ENCODE measurements at regions not wholly inside any gene's neighbourhood (a gene's known extent, or its start where the extent isn't known, plus 50 kb on each side); places are given as distances from the start of the nearest gene placed in this dataset.
"Not testable (repeated sequence)": the region's sequence is repeated elsewhere in the genome, so short reads cannot be mapped to it uniquely, and the experiment has no call there.

DNA sequence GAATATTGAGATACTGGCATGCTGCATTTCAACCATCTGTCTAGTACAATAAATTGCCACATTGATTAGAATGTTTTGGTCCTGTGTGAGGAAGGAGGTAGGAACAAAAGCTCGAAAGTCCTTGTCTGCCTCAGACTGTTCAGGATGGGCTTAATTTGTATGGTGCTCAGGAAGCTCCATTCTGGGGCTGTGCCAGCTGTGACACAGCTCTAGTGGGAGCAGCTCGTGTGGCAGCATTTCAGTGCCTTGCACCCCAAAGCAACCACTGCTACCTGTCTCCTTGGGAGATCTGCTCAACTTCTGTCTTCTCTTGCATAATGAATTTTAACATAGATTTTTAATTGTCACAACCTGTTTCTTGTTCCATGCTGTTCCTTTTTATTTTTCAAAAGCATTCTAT, 144.4 kb upstream of the THUMPD2 start:
- DNase-seq, result no peak

DNA sequence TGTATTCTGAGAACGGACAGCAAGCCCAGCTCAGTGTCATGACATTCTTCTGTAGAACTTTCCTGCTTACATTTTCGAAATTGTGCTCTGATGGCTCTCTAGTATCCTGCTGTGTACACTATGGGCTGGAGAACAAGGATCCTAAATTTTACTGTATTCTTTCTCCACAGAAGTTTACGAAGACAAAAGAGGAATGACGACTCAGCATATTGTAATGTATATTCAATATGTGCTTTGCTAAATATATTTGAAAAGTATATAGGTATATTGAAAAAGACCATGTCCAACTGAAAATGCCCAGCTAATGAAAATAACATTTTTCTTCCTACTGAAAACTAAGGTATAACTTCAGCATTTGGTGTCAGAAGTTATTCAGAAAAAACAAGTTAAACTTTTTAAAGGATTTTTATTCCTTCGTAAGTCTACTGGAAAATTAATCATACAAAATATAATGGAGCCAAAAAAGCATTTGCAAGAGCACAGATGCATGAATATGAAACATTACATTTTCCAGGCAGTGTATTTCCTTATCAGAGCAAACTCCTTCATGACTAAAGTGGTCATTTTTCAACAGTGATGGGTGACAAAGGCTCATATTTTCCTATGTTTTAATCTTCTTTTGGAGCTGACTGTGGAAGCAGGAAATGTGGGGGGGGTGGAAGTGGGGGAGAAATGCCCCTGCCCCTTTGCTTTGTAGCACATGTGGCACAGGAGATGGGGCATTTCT, 143.8 kb upstream of the THUMPD2 start:
- DNase-seq, result no peak

DNA sequence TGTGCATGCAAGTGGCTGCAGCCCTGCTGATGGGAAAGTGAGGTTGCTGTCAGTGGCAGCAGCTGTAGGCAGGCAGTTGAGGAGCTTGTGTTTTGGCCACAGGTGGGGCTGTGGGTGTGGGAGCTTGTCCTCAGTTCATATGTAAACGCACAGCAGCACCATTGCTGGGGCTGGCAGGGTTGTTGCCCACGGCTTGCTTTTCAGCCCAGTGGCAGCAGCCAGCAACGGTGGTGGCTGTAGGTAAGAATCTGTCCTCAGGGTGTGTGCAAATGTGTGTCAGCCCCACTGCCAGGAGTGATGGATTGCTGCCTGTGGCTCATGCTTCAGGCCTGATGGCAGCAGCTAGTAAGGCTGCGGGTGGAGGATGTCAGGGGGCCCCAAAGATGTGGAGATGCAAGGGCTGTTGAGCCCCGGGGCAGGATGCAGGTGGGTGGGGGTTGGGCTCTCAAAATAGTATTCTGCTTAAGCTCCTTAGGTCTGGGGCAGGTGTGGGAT, 141.3 kb upstream of the THUMPD2 start:
- DNase-seq, result no peak

DNA sequence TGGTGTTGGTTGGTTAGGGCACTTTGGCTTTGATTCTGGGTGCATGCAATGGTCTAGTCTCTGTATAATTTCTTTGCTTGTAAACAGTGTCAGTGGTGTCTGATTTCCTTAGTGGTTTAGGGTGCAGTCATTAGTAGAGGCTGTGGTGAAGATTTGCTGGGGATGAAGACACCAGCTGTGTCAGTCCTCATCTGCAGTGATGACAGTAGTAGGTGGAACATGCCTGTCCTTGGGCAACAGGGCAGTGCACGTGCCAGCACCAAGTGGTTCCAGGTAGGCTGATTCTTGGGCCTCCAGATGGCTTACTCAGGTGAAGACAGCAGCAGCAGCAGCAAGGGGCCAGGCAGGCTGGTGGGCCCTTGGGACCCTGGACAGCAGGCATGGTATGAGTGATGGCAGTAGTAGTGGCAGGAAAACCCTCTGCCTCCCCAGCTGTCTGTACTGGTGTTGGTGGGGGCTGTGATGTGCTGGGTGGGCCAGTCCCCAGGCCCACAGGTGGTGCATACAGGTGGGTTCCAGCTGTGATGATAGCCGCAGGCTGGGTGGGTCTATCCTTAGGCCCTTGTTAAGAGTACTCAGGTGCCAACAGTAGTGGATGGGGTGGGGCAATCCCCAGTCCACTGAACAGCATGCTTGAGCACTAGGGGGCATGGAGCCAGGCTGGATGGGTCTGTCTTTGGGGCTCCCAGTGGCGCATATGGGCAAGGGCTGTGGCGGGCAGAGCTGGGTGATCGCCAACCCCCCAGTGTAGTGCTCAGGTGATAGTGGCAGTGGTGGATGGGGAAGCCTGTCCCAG, 140.7 kb upstream of the THUMPD2 start:
- no peak for DNase-seq

DNA sequence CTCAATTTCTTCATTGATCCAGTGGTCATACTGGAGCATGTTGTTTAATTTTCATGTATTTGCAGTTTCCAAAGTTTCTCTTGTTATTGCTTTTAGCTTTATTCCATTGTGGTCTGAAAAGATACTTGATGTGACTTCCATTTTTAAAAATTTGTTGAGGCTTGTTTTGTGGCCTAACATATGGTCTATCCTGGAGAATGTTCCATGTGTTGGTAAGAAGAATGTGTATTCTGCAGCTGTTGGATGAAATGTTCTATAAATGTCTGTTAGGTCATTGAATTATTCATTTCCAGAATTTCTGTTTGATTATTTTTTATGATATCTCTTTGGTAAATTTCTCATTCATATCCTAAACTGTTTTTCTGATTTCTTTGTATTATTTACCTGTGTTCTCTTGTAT, 139.8 kb upstream of the THUMPD2 start:
- no peak for DNase-seq

DNA sequence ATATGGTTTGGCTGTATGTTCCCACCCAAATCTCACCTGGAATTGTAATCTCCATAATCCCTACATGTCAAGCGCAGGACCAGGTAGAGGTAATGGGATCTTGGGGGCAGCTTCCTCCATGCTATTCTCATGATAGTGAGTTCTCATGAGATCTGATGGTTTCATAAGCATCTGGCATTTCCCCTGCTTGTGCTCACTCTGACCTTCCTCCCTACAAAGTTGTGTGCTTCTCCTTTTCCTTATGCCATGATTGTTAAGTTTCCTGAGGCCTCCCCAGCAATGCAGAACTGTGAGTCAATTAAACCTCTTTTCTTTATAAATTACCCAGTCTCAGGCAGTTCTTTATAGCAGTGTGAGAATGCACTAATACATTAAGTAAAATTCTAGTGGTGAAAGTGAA, 138.3 kb upstream of the THUMPD2 start:
- DNase-seq, result not testable (repeated sequence)

DNA sequence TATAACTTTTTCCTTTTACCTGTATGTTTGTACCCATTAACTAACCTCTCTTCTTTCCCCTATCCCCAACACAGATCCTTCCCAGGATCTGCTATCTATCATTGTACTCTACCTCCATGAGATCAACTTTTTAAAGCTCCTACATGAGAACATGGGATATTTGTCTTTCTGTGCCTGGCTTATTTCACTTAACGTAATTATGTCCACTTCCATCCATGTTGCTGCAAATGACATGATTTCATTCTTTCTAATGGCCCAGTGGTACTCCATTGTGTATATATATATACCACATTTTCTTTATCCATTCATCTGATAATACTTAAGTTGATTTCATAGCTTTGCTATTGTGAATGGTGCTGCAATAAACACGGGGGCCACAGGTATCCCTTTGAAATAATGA, 135.9 kb upstream of the THUMPD2 start:
- no peak for DNase-seq

DNA sequence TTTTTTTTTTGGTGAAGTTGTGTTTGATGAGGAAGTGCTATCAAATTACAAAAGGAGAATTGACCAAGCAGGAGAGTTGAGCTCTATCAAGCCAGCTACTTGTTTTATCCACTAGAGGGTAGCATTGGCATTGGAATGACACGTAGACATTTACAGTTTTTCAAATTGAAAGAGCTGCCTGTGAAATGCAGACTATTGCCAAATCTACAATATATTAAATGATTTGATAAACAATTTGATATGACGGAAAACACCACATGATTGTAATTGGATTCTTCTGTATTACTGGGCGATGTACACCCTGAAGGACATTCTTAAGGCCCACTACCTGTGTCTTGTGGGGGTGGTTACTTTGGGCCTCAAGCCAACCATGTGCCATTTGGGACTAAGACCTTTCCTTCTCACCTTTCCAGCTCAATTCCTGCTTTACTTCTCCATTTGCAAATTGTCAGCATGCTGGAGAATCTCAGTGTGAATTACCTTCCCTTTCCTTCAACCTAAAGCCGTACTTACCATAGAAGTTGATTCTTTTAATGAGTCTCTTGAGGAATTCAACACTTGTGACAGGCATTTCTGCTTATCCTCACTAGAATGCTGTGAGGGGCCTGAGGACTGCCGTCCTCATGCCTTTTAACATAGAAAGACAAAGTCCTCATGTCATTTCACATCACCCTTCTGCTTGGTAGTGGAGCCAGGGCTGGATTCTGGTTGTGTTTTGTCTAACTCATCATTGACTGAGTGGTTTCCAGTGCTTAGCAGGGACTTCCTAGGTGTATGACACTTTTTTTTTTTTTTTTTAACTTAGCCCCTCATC, 134.8 kb upstream of the THUMPD2 start:
- DNase-seq, result peak; percentile 25

DNA sequence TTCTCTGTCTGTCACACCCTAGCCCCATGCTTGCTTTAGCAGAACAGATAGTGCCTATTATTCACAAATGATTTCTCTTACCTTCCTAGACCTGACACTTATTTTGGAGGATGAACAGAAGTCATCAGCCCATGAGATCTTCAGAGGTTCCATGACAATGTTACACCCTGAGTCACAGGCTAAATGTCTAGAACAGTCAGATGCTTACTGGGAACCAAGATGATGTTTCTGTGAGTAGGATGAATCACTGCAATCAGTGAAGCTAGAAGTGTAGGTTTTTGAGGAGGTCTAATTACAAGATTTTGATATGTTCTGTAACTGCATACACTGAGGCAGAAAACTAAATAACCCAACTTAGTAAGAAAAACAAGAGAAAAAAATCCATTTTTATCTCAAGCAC, 123.0 kb upstream of the THUMPD2 start:
- no peak for DNase-seq

DNA sequence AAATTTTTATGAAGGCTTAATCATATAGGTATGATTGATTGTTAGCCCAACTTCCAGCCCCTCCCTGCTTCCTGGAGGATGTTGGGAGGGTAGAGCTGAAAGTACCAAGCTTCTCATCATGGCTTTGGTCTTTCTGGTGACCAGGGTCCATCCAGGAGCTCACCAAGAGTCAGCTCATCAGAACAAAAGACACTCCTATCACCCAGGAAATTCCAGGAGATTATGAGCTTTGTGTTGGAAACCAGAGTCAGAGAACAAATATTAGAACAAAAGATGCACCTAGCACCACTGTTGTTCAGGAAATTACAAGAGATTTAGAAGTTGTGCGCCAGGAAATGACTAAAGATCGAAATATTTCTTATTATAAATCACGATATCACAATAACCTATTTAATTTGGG, 119.9 kb upstream of the THUMPD2 start:
- no peak for DNase-seq

DNA sequence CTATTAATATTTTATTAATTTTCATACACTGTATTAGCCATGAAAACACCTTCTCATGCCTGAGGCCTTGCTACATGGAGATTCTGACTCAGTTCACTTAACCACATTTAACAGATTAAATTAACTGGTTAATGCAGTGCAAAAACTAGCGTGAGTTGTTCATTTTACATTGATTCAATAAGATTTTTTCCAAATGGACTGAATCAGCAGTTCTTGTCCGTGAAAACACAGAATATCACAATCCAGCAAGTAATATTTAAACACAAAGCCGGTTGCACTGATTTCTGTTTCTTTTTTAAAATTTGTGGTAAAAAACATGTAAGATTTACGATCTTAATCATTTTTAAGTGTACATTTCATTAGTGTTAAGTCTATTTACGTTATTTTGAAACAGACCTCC, 118.2 kb upstream of the THUMPD2 start:
- DNase-seq, result no peak

DNA sequence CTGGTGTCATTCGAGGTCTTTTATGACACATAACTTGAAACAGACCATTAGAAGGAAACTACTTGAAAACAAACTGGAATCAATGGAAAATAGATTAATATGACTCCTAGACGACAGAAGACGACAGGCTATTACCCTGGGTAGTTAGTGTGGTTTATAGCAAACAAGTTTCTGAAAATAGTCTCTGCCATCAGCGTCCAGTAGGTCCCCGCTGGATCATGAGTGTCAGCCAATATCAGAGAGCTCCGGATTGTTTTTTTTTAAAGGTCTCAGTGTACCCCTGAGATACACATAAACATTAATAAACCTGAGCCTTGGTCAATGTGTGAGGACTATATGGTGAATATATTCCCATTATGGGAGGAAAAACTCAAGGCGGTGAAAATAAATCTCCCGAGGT, 115.0 kb upstream of the THUMPD2 start:
- no peak for DNase-seq

DNA sequence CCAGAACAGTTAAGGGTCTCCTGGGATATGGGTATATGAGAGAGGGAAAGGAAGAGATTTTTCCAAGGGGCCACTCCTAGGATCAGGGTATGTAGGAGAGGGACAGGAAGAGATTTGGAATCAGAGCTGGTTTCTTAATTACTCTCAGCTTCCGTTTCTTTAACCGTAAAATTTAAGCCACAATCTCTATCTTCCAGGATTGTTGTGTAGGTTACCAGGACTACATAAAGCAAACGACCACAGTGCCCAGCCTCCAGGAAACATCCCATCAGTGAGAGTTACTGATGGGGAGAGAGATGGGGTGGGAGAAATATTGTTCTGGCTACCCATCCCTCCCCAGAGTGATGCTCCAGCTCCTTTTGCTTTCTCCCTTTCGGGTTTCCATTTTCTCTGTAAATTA, 114.6 kb upstream of the THUMPD2 start:
- DNase-seq, result no peak

DNA sequence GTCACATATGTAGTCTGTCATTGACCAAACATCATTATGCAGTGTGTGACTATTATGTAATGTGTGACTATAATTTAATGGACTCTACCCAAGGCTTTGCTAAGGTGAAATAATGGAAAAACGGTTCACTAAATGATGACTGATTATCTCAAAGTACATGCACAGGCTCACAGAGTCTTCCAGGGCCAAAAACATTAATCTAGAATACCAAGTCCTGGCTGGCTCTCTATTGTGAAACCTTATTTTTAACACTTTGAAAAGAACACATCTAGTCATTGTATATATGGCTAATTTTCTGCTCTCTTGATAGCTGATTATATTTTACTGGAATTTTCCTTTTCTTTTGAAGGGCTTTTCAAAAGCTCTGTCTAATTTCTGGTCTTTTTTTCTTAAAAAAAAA, 102.9 kb upstream of the THUMPD2 start:
- DNase-seq, result no peak

DNA sequence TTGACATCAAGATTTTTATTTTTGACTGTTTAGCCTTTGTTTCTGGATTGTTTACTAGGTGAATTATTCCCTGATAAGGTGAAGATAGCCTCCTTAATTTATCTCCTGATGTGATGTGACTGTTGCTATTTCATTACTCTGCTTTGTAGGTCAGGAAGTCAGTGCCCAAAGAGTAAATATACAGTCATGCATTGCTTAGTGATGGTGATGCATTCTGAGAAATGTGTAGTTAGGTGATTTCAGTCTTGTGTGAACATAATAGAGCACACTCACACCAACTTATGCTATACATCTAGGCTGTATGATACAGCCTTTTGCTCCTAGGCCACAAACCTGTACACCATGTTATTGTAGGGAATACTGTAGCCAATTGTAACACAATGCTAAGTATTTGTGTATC, 102.4 kb upstream of the THUMPD2 start:
- no peak for DNase-seq

DNA sequence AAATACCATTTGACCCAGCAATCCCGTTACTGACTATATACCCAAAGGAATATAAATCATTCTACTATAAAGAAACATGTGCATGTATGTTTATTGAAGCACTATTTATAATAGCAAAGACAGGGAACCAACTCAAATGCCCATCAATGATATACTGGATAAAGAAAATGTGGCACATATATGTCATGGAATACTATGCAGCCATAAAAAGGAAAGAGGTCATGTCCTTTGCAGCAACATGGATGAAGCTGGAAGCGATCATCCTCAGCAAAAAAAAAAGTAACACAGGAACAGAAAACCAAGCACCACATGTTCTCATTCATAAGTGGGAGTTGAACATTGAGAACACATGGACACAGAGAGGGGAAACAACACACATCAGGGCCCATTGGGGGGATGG, 99.9 kb upstream of the THUMPD2 start:
- DNase-seq, result not testable (repeated sequence)

DNA sequence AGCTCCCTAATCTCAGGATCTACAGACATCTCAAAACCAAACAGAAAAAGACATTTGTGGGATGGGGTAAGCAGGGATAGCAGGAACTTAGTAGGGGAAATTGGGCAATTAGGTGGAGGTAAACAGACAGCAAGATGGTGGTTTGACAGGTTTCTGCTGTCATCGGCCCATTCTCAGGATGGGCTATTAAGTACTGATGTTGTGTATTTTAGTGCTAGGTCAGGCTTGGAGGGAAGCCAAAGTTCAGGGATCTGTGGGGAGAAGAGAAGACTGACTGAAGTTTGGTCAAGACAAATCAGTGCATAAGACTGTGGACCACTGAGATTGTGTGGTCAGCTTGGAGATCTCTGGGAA, 96.8 kb upstream of the THUMPD2 start:
- DNase-seq, result no peak

DNA sequence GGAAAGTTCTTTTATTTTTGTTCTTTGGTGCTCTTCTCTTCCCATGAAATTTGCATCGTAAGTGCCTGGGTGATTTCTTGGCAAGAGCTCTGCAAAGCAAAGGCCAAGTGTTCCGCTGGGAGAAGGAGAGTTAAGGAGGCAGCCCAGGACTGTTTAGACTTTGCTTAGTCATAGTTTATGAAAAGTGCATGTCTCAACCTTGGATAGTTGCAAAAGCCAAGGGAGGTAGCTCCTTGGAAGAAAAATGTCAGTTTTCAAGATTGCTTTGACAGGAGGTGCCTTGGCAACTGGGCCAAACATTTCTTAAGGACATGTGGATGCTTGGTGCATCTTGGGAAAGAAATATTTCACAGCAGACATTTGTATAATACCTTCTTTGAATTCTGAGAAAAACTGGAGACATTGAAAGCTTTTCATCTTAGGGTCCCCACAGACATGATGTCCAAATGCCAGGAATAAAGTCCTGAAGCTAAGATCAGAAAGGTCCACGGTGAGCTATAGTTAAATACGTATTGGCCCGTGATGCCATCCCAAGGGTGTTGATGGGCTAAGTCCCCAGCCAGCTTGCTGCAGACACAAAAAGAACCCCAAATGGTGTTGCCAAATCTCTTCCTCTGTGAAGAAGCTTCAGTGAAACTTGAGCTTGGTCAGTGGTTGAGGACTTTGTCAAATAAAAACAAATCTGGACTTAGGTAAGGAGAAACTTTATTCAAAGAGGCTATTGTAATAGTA, 96.3 kb upstream of the THUMPD2 start:
- no peak for DNase-seq

DNA sequence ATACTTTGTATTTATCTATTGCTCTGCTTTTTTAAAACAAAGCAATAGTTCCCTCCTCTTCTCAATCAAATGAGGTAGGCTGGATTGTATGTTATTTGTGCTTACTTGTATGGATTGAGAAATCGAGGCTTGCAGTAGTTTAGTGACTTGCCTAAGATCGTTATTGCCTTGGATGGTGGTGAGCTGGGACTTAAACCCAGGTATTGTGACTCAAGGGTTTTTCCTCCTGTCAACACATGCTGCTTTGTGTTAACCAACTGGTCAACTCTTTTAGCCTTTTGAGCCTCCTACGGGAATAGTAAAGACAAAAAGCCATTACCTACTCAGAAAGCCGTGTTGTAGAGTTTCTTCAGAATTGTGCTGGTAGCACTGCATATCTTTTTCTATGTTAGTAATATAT, 95.2 kb upstream of the THUMPD2 start:
- DNase-seq, result no peak

DNA sequence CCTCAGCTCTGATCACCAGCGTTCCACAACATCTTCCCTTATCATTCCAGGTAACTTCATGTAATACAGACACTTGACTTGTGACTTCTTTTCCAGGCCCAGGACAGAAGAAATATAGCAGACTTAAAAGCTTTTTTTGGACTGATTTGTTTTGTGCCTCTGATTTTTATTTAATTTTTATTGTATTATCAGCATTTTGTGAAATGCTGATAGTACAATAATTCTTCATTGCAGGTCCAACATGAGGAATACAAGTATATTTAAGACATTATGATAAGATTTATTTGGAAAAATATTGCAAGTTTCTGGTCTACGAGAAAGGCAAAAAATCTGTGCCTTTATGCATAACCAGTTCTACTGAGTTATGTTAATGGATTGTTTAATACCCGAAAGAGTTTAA, 94.5 kb upstream of the THUMPD2 start:
- DNase-seq, result no peak

DNA sequence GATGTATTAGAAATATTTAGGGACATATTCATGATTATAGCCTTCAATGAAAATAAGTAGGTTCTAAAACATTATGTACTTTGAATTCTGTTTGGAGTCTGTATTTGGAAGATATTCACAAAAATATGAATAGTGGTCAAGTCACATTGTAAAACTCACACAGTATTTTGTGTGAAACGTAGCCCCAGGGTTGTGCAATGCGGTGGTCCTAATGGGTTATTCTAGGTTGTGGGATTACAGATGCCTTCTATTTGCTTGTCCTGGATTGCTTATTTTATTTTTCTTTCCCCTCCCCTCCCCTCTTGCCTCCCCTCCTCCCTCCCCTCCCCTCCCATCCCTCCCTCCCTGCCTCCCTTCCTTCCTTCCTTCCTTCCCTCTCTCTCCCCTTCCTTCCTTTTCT, 93.7 kb upstream of the THUMPD2 start:
- no peak for DNase-seq

DNA sequence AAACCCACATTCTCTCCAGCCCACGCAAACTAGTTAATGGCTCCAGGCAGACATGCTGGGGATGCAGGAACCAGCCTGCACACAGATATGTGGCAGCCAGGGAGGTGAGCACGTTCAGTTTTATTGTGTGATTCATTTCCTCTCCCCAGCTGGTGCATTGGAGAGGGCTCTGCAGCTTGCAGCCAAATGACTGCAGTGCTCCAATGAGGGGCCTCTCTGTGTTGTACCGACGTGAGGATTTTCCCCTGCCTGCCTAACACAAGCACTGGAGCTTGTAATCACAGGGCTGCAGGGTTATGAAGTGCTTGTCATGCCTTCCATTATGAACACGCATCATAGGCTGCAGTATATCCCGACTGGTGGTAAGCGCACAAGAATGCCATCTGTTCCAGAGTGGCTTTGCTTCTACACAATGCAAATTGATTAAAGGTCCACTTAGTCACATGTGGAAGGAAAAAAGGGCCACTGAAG, 92.3 kb upstream of the THUMPD2 start:
- no peak for DNase-seq

DNA sequence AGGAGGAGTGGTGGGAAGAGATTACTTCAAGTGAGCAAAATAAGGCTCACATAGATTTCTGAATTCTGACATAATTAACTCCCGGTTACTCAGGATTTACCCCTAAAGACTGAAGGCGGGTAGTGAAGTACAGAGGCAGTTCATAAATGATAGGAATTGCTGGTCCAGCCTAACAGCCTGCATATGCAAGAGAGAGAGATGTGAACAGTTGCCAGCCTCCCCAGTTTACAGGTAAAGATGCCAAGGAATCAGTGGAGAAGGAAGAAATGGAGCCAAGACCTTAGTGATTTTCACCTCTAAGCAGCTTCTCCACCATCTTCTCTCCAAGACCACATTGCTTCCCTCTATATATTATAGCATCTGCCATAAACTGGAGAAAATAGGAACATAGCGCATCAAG, 91.8 kb upstream of the THUMPD2 start:
- no peak for DNase-seq

All from CD4-positive, alpha-beta T cell treated with Interleukin-10 for 1 hour (primary cell).